SK-N-DZ (cell line): ENCODE measurements at regions not wholly inside any gene's neighbourhood (a gene's known extent, or its start where the extent isn't known, plus 50 kb on each side); places are given as distances from the start of the nearest gene placed in this dataset.
"Not testable (repeated sequence)": the region's sequence is repeated elsewhere in the genome, so short reads cannot be mapped to it uniquely, and the experiment has no call there.

ENCODE experiments used
- DNase-seq: peaks from one replicate; pipeline ENCODE4 v3.0.0-alpha.2; 2015; ENCODE audit warnings: low spot score
- small RNA-seq, 2 experiments: library from RNA; depleted of rRNA; stranded (forward); fragments of <200 nt; gene quantifications; one replicate each; pipeline ENCODE3, GENCODE V24; 2014

DNA sequence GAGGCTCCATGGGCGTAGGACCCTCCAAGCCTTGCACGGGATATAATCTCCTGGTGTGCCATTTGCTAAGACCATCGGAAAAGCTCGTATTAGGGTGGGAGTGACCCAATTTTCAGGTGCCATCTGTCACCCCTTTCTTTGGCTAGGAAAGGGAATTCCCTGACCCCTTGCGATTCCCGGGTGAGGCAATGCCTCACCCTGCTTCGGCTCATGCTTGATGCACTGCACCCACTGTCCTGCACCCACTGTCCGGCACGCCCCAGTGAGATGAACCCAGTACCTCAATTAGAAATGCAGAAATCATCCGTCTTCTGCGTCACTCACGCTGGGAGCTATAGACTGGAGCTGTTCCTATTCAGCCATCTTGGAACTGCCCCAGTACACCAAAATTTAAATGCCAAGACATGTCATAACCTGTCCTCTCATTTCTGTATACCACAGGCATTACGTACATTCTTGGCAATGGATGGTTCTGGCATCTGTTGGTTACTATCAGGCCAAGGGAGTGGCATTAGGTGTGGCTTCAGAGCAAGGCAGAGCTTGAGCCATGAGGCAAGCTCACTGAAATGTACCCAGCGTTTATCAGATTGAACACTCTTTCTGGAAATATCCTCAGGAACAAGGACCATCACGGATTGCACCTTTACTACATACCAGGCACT is 95.4 kb upstream of the GALNT18 start:
- no peak for DNase-seq

- not testable (repeated sequence) for DNase-seq
Observed at GRCh38 chr11:11715075-11715474, 93.3 kb upstream of the GALNT18 start.

DNA sequence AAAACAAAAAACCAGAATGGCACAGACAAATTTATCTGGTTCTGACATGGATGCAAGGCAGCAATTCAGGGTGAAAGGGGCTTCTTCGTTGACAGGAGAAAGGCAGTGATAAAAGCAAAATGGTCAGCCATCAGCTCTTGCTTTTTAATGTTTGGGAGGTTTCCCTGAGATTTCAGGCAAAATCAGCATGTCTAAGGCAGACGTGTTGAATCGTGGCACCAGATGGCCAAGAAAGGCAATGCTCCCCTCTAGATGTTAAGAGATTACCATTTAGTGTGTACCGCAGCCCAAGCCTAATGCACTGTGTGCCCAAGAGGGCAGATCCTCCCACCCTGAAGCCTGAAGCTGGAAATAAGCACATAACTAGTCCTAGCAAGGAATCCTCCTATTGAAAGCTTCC is 88.8 kb upstream of the GALNT18 start:
- DNase-seq = no peak

GRCh38 chr11:11709447-11710239 is 87.8 kb upstream of the GALNT18 start:
- no peak for DNase-seq

DNA sequence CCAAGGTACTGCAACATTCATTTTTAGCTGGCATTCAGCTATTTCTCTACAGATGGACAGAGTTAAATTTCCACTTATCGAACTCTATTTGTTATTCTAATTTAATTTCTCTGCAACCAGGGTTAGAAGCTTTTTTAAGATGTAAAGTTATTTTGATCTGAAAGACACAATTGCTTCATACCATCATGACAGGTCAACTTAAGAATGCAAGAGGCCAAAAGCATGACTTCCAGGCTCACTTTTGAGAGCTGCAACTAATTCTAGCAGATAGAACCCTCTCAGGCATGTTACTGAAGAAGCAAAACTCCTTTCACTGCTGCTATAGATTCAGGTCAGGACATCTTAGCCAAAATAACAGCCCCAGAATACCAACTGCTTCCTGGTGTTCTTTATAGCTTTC is 86.5 kb upstream of the GALNT18 start:
- DNase-seq = no peak

DNA sequence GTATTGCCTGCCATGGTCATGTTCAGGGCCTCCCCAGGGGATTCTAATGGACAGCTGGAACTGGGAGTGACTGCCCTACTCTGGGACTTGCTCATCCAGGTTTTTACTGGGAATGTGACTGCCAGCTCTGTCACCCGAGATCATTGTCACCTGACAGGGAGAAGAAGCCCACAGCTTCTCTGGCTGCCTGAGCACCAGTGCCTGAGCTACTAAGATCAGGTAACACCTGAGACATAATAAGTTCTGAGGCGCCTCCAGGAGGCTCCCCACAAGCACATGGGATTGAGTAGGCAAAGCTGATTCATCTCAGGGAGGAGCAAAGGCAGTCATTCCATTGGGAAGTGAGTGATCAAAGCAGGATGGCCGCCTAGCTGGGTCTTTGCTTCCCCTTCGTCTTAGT is 84.2 kb upstream of the GALNT18 start:
- DNase-seq = no peak

- DNase-seq = no peak
Observed at GRCh38 chr11:11703885-11704284, 82.1 kb upstream of the GALNT18 start.

DNA sequence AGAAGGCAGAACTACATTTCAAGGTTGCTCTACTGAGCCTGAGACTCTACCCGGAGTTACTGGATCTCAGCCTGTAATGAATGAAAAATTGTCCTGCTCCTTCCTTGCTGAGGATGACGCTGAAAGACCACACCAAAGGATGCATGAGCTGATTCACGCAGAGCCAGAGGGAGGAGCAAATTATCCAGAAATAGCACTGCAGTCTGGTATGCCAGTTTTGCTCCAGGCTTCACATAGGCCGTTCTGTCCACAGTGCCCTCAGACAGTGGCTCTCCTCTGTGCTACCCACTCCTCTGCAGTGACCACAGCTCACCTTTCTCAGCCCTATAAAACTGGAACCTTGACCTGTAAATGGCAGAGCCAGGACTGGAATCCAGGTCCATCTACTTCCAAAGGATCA is 79.3 kb upstream of the GALNT18 start:
- no peak for DNase-seq

DNA sequence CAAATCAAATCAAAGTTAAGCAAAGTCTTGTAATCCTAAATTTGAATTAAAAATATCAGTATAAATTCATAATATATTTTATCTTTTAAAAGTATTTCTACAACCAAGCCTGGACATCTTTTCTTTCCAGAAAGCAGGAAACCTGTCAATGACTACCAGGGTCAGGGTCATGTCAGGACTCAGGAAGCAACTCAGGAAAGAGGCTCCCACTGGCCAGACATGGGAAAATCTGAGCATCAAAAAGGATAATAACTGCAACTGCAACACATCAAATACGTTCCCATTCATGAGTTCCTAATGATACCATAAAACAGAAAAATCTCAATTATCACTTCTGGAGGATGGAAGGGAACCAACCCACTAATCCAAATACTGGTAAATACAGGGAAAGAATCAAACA is 76.0 kb upstream of the GALNT18 start:
- no peak for DNase-seq

- no peak for DNase-seq
Observed at GRCh38 chr11:11691296-11692151, 69.7 kb upstream of the GALNT18 start.

- no peak for DNase-seq
Observed at GRCh38 chr11:11681536-11681935, 59.7 kb upstream of the GALNT18 start.

- DNase-seq = no peak
Observed at GRCh38 chr11:11677672-11678356, 56.0 kb upstream of the GALNT18 start.

GRCh38 chr11:11675671-11676181 is 53.9 kb upstream of the GALNT18 start:
- DNase-seq = no peak

DNA sequence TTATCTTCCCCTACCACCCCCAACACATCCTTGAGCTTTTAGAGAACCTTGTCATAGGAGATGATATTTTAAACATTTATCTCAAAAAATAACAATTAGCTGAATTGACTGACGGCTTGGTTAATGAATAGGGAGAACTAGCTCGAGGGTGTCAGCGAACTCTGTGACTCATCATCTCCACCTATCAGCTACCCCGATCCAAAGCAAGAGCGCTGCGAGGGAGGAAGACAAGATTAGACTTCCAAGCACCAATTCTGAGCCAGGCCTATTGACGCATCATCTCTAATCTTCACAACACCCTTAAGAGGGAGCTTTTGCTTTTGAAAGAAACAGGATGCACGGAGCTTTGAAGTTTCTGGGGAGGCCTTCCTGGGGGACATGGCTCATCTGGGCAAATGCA is 51.0 kb upstream of the GALNT18 start:
- DNase-seq = no peak

GRCh38 chr11:11672101-11672500 is 50.3 kb upstream of the GALNT18 start:
- no peak for DNase-seq

Small RNAs in the stretch of these regions (small RNA-seq; reads per million reads assigned to genes)
- gene MIR8070 = 0 reads per million in 2 experiments
